Neural cell (in vitro differentiated cells): ENCODE measurements at regions not wholly inside any gene's neighbourhood (a gene's known extent, or its start where the extent isn't known, plus 50 kb on each side); places are given as distances from the start of the nearest gene placed in this dataset.

Source experiments
- H2AFZ ChIP-seq: fragments of 200-600, 300-800 bp; sonication (generic), shearing (Covaris generic); 2 replicates; pipeline ENCODE4 v1.6.0; 2014; ENCODE audit warnings: low read depth, mild to moderate bottlenecking, antibody characterized with exemption, low read length, moderate library complexity
- H3F3A ChIP-seq: fragments of 200-600 bp; shearing (Covaris generic); 2 replicates; pipeline ENCODE4 v1.6.1; 2016; ENCODE audit warnings: mild to moderate bottlenecking, moderate library complexity, mixed read lengths, antibody characterized with exemption, low read length; ENCODE audit not compliant: insufficient read depth, poor library complexity, severe bottlenecking
- H3K27ac ChIP-seq: fragments of 200-600, 300-800 bp; sonication (generic), shearing (Covaris generic); 2 replicates; pipeline ENCODE4 v1.5.1; 2014; ENCODE audit warnings: mild to moderate bottlenecking, low read length, moderate library complexity
- H3K27me3 ChIP-seq: fragments of 300-800, 200-600 bp; sonication (generic), shearing (Covaris generic); 2 replicates; pipeline ENCODE4 v1.6.0; 2014; ENCODE audit warnings: mild to moderate bottlenecking, low read depth, low read length, moderate library complexity; ENCODE audit not compliant: insufficient read depth
- H3K36me3 ChIP-seq: fragments of 300-800, 200-600 bp; sonication (generic), shearing (Covaris generic); 2 replicates; pipeline ENCODE4 v1.5.1; 2014; ENCODE audit warnings: mild to moderate bottlenecking, antibody characterized with exemption, low read length, moderate library complexity; ENCODE audit not compliant: insufficient read depth
- H3K4me2 ChIP-seq: fragments of 300-800, 200-600 bp; sonication (generic), shearing (Covaris generic); 2 replicates; pipeline ENCODE4 v1.6.0; 2014; ENCODE audit warnings: mild to moderate bottlenecking, low read length
- H3K4me3 ChIP-seq: fragments of 300-800, 200-600 bp; sonication (generic), shearing (Covaris generic); 2 replicates; pipeline ENCODE4 v1.5.1; 2014; ENCODE audit warnings: mild to moderate bottlenecking, low read length, moderate library complexity
- H3K79me2 ChIP-seq: fragments of 200-600 bp; shearing (Covaris generic); replicated peaks from 2 replicates; pipeline ENCODE4 v1.6.0; 2014; ENCODE audit warnings: mild to moderate bottlenecking, low read length, moderate library complexity; ENCODE audit not compliant: insufficient read depth
- H3K9ac ChIP-seq: fragments of 300-800, 200-600 bp; sonication (generic), shearing (Covaris generic); 2 replicates; pipeline ENCODE4 v1.6.1; 2016; ENCODE audit warnings: mild to moderate bottlenecking, low read length, mixed read lengths
- H3K9me2 ChIP-seq: fragments of 200-600 bp; shearing (Covaris generic); 2 replicates; pipeline ENCODE4 v1.6.1; 2016; ENCODE audit warnings: mild to moderate bottlenecking, low read length, mixed read lengths; ENCODE audit not compliant: insufficient read depth
- H3K9me3 ChIP-seq: fragments of 200-600, 300-800 bp; sonication (generic), shearing (Covaris generic); 2 replicates; pipeline ENCODE4 v1.6.1; 2016; ENCODE audit warnings: mild to moderate bottlenecking, mixed run types, low read length, moderate library complexity, mixed read lengths
- H4K20me1 ChIP-seq: fragments of 200-600 bp; shearing (Covaris generic); 2 replicates; pipeline ENCODE4 v1.6.1; 2016; ENCODE audit warnings: mild to moderate bottlenecking, mixed run types; ENCODE audit not compliant: insufficient read depth
- CTCF ChIP-seq: fragments of 450-650 bp; IDR thresholded peaks from 2 replicates; pipeline ENCODE4 v1.5.1; 2014; ENCODE audit warnings: antibody characterized with exemption, mild to moderate bottlenecking, moderate library complexity; ENCODE audit not compliant: poor library complexity, severe bottlenecking
- EP300 ChIP-seq: fragments of 450-650 bp; conservative IDR thresholded peaks from 2 replicates; pipeline ENCODE4 v1.6.1; 2014; ENCODE audit warnings: antibody characterized with exemption, mild to moderate bottlenecking, moderate library complexity; ENCODE audit not compliant: poor library complexity, severe bottlenecking
- EZH2 ChIP-seq: fragments of 200-600, 300-800 bp; shearing (Covaris generic), sonication (generic); IDR thresholded peaks from 2 replicates; pipeline ENCODE4 v1.6.1; 2014; ENCODE audit warnings: antibody characterized with exemption, low read length, borderline replicate concordance, mild to moderate bottlenecking; ENCODE audit not compliant: insufficient read depth, poor library complexity, severe bottlenecking
- MXI1 ChIP-seq: fragments of 450-650 bp; conservative IDR thresholded peaks from 2 replicates; pipeline ENCODE4 v1.6.1; 2014; ENCODE audit warnings: antibody characterized with exemption, mild to moderate bottlenecking; ENCODE audit not compliant: poor library complexity, severe bottlenecking
- POLR2AphosphoS5 ChIP-seq: IDR thresholded peaks from 2 replicates; pipeline ENCODE4 v1.6.1; 2012
- RAD21 ChIP-seq: fragments of 450-650 bp; conservative IDR thresholded peaks from 2 replicates; pipeline ENCODE4 v1.6.1; 2014; ENCODE audit warnings: antibody characterized with exemption, mild to moderate bottlenecking, moderate library complexity
- REST ChIP-seq: IDR thresholded peaks from 2 replicates; pipeline ENCODE4 v1.6.1; 2012; ENCODE audit warnings: borderline replicate concordance
- SMC3 ChIP-seq: fragments of 450-650 bp; conservative IDR thresholded peaks from 2 replicates; pipeline ENCODE4 v1.6.1; 2014; ENCODE audit warnings: antibody characterized with exemption, mild to moderate bottlenecking, moderate library complexity; ENCODE audit not compliant: poor library complexity
- TAF1 ChIP-seq: IDR thresholded peaks from 2 replicates; pipeline ENCODE4 v1.6.1; 2012; ENCODE audit warnings: low read depth

DNA sequence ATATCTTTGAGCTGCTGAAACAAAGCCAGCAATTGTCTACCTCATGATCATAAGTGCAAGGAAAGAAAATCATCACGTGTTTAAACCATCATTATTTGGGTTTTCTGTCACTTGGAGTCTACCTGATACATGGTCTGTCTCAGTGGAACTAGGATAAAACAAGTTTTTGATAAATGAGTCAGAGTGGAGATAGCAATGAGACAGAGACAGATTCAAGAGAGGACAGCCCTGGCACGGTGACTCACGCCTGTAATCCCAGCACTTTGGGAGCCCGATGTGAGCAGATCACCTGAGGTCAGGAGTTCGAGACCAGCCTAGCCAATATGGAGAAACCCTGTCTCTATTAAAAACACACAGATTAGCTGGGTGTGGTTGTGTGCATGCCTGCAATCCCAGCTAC, 93.8 kb downstream of the PMAIP1 start:
- Histone ChIP-seq H3K4me3 (no peak overlapping the region), H3K27ac (no peak overlapping the region), H3K27me3 (no peaks in the 10 kb centered on the region), H2AFZ (no peak overlapping the region), H4K20me1 (no peaks in the 10 kb centered on the region), H3K9me3 (no peaks in the 10 kb centered on the region), H3K4me2 (no peak overlapping the region), H3K9me2 (no peaks in the 10 kb centered on the region), H3K79me2 (no peaks in the 10 kb centered on the region), H3F3A (no peaks in the 10 kb centered on the region), H3K9ac (no peak overlapping the region), H3K36me3 (no peaks in the 10 kb centered on the region)
- no peak for TF ChIP-seq CTCF
- no peak for TF ChIP-seq SMC3
- TF ChIP-seq TAF1: no peak
- no peak for TF ChIP-seq EZH2
- no peak for TF ChIP-seq POLR2AphosphoS5
- TF ChIP-seq MXI1: no peak
- no peak for TF ChIP-seq RAD21
- TF ChIP-seq EP300: no peak
- no peak for TF ChIP-seq REST

DNA sequence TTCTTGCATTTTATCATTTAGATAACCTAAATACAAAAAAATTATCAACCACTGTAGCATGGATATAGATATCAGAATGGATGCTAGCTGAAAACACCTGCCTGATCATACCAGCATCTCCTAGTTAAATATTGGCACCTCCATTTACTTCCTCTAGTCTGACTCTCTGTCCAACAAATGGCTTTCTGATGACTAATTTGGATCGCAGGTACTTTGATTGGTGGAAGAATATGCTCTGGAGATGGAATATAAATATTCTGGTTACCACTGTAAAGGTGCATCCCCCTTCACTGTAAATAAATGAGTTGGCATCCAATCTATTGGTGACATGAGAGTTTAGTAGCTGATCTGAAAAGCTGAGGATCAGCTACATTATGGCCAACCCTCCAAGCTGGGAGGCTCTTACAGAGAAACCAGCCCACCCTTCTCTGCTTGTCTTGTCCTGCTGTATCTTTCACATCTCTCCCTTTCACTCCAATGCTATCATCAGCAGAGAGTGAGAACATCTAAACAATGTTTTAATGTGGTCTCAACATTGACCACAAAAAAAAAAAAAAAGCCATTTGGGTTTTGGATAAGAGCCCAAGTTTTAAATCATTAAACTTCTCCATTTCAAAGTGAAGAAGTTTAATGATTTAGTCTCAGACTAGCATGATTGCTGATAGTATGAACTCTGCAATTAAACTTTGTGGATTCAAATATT, 90.5 kb downstream of the PMAIP1 start:
- H3K9me2 ChIP-seq: no peaks in the 10 kb centered on the region
- no peaks in the 10 kb centered on the region for H3K79me2 ChIP-seq
- no peaks in the 10 kb centered on the region for H3K27me3 ChIP-seq
- H3K4me3 ChIP-seq: no peak overlapping the region
- H3K9me3 ChIP-seq: no peaks in the 10 kb centered on the region
- H3K9ac ChIP-seq: no peak overlapping the region
- no peaks in the 10 kb centered on the region for H3F3A ChIP-seq
- no peak overlapping the region for H3K27ac ChIP-seq
- H2AFZ ChIP-seq: no peak overlapping the region
- no peaks in the 10 kb centered on the region for H4K20me1 ChIP-seq
- H3K36me3 ChIP-seq: no peaks in the 10 kb centered on the region
- TF ChIP-seq MXI1: no peak
- no peak for TF ChIP-seq EZH2
- TF ChIP-seq EP300: no peak
- no peak for TF ChIP-seq TAF1
- TF ChIP-seq RAD21: no peak
- no peak for TF ChIP-seq REST
- TF ChIP-seq SMC3: no peak
- no peak for TF ChIP-seq POLR2AphosphoS5
- no peak for TF ChIP-seq CTCF
- no peak overlapping the region for H3K4me2 ChIP-seq
